ENCODE measurements at regions not wholly inside any gene's neighbourhood (a gene's known extent, or its start where the extent isn't known, plus 50 kb on each side); places are given as distances from the start of the nearest gene placed in this dataset.

DNA sequence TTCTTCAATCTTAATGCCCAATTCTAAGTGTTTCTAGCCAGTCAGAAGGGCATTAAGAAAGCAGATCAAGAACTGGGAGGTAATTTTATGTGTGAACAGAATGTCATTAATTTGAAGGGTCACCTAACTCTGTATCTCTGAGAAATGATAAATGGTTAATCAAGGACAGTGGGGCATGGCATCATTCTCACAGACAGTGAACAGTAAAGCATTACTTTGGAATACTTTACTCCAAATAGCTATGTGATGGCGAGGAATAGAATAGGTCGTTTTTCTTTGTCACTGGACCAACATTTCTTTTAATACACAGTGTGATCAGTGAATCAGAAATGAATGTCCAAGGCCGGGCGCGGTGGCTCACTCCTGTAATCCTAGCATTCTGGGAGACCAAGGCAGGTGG lies 166.1 kb upstream of the KRR1 start:
- H3K36me3 ChIP-seq (ENCODE audit: insufficient read depth, low read length) = no peaks in the 10 kb centered on the region
- no peaks in the 10 kb centered on the region for H4K20me1 ChIP-seq (ENCODE audit: insufficient read depth, low read length, poor library complexity, severe bottlenecking)
- no peak overlapping the region for H3K9ac ChIP-seq (ENCODE audit: low read depth, low read length, poor library complexity, severe bottlenecking)
- no peak overlapping the region for H3K4me3 ChIP-seq (ENCODE audit: low read length, poor library complexity, severe bottlenecking)
- TF ChIP-seq EZH2phosphoT487 (IDR thresholded peaks at IDR 0.05; ENCODE audit: borderline replicate concordance) = no peak
- TF ChIP-seq, protein P1, sequence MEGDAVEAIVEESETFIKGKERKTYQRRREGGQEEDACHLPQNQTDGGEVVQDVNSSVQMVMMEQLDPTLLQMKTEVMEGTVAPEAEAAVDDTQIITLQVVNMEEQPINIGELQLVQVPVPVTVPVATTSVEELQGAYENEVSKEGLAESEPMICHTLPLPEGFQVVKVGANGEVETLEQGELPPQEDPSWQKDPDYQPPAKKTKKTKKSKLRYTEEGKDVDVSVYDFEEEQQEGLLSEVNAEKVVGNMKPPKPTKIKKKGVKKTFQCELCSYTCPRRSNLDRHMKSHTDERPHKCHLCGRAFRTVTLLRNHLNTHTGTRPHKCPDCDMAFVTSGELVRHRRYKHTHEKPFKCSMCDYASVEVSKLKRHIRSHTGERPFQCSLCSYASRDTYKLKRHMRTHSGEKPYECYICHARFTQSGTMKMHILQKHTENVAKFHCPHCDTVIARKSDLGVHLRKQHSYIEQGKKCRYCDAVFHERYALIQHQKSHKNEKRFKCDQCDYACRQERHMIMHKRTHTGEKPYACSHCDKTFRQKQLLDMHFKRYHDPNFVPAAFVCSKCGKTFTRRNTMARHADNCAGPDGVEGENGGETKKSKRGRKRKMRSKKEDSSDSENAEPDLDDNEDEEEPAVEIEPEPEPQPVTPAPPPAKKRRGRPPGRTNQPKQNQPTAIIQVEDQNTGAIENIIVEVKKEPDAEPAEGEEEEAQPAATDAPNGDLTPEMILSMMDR (conservative IDR thresholded peaks at IDR 0.05; ENCODE audit: low read length) = no peak
- no peaks in the 10 kb centered on the region for H3K9me3 ChIP-seq (ENCODE audit: insufficient read depth, low read depth, low read length)
- no peak overlapping the region for H3K4me2 ChIP-seq (ENCODE audit: low read depth, low read length, poor library complexity, severe bottlenecking)
- no peaks in the 10 kb centered on the region for H3K79me2 ChIP-seq (ENCODE audit: insufficient read depth, low read length)
- no peak overlapping the region for H2AFZ ChIP-seq (ENCODE audit: low read length)
- H3K27me3 ChIP-seq (ENCODE audit: insufficient read depth, low read length, poor library complexity, severe bottlenecking) = no peaks in the 10 kb centered on the region
- H3K9me2 ChIP-seq (replicated peaks; ENCODE audit: low read depth, low read length) = no peaks in the 10 kb centered on the region
- no peaks in the 10 kb centered on the region for H3F3A ChIP-seq (ENCODE audit: low read depth)
- H3K4me1 ChIP-seq (ENCODE audit: insufficient read depth, low read length, poor library complexity, severe bottlenecking) = peaks cover 5% of the 10 kb centered on the region

GRCh38 chr12:75674393-75674792 lies 163.0 kb upstream of the KRR1 start:
- H3K4me2 ChIP-seq (ENCODE audit: low read depth, low read length, poor library complexity, severe bottlenecking) = no peak overlapping the region
- H4K20me1 ChIP-seq (ENCODE audit: insufficient read depth, low read length, poor library complexity, severe bottlenecking) = no peaks in the 10 kb centered on the region
- H3K79me2 ChIP-seq (ENCODE audit: insufficient read depth, low read length) = no peaks in the 10 kb centered on the region
- H3K9me2 ChIP-seq (replicated peaks; ENCODE audit: low read depth, low read length) = no peaks in the 10 kb centered on the region
- 0 out of 2 replicates have a peak, but pooled peaks cover 5% of the 10 kb centered on the region for H3F3A ChIP-seq (ENCODE audit: low read depth)
- H3K4me1 ChIP-seq (ENCODE audit: insufficient read depth, low read length, poor library complexity, severe bottlenecking) = peaks cover 20% of the 10 kb centered on the region
- no peaks in the 10 kb centered on the region for H3K36me3 ChIP-seq (ENCODE audit: insufficient read depth, low read length)
- no peak overlapping the region for H3K4me3 ChIP-seq (ENCODE audit: low read length, poor library complexity, severe bottlenecking)
- H3K27me3 ChIP-seq (ENCODE audit: insufficient read depth, low read length, poor library complexity, severe bottlenecking) = no peaks in the 10 kb centered on the region
- H3K9ac ChIP-seq (ENCODE audit: low read depth, low read length, poor library complexity, severe bottlenecking) = no peak overlapping the region
- no peaks in the 10 kb centered on the region for H3K9me3 ChIP-seq (ENCODE audit: insufficient read depth, low read depth, low read length)
- peak overlapping the region; percentile 59; the same call in 1 of the 2 replicates for H2AFZ ChIP-seq (ENCODE audit: low read length)
- TF ChIP-seq, protein P1 (conservative IDR thresholded peaks at IDR 0.05; ENCODE audit: low read length) = no peak
- no peak for TF ChIP-seq EZH2phosphoT487 (IDR thresholded peaks at IDR 0.05; ENCODE audit: borderline replicate concordance)

GRCh38 chr12:75672200-75672599 lies 160.8 kb upstream of the KRR1 start:
- Histone ChIP-seq H3K4me2 (ENCODE audit: low read depth, low read length, poor library complexity, severe bottlenecking) (peak overlapping the region; percentile 66), H3K9me3 (ENCODE audit: insufficient read depth, low read depth, low read length) (no peaks in the 10 kb centered on the region), H4K20me1 (ENCODE audit: insufficient read depth, low read length, poor library complexity, severe bottlenecking) (no peaks in the 10 kb centered on the region), H3K36me3 (ENCODE audit: insufficient read depth, low read length) (no peaks in the 10 kb centered on the region), H3K4me3 (ENCODE audit: low read length, poor library complexity, severe bottlenecking) (peak overlapping the region; percentile 27), H3F3A (ENCODE audit: low read depth) (0 out of 2 replicates have a peak, but pooled peaks cover 5% of the 10 kb centered on the region), H3K9me2 (replicated peaks; ENCODE audit: low read depth, low read length) (no peaks in the 10 kb centered on the region), H3K4me1 (ENCODE audit: insufficient read depth, low read length, poor library complexity, severe bottlenecking) (peaks cover 21% of the 10 kb centered on the region), H3K27me3 (ENCODE audit: insufficient read depth, low read length, poor library complexity, severe bottlenecking) (no peaks in the 10 kb centered on the region), H2AFZ (ENCODE audit: low read length) (no peak overlapping the region), H3K79me2 (ENCODE audit: insufficient read depth, low read length) (no peaks in the 10 kb centered on the region), H3K9ac (ENCODE audit: low read depth, low read length, poor library complexity, severe bottlenecking) (peak overlapping the region; percentile 25)
- TF ChIP-seq, protein P1 (conservative IDR thresholded peaks at IDR 0.05; ENCODE audit: low read length) = no peak
- TF ChIP-seq EZH2phosphoT487 (IDR thresholded peaks at IDR 0.05; ENCODE audit: borderline replicate concordance) = no peak

All from Loucy (cell line).